NCI-H1930 (cell line): ENCODE measurements at regions not wholly inside any gene's neighbourhood (a gene's known extent, or its start where the extent isn't known, plus 50 kb on each side); places are given as distances from the start of the nearest gene placed in this dataset.

Experiments used
- DNase-seq, 2 experiments: peaks; one replicate each; lab custom pipeline; 2025; lab: John Stamatoyannopoulos, UW

DNA sequence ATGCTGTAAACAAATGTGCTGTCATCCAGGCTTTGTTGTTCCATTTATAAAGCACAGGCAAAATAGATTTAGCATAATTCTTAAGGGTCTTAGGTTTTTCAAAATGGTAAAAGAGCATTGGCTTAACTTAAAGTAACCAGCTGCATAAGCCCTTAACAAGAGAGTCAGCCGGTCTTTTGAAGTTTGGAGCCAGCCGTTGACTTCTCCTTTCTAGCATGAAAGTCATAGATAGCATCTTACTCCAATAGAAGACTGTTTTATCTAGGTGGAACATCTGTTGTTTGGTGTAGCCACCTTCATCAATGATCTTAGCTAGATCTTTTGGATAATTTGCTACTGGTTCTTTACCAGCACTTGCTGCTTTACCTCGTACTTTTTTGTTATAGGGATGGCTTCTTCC lies 297.5 kb upstream of the DCBLD2 start:
- no peak for DNase-seq

DNA sequence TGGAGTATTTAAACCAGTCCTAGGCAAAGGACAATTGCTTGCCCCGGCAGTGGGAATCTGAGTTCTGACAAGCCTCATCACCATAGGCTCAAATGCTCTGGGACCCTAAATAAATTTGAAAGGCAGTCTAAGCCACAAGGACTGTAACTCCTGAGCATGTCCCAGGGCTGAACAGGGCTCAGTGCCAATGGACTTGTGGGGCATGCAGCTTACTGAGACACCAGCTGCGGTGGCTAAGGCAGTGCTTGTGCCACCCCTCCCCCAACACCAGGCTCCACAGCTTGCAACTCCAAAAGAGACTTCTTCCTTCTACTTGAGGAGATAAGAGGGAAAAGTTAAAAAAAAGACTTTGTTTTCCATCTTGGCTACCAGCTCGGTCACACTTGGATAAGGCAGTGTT lies 289.7 kb upstream of the DCBLD2 start:
- no peak for DNase-seq

DNA sequence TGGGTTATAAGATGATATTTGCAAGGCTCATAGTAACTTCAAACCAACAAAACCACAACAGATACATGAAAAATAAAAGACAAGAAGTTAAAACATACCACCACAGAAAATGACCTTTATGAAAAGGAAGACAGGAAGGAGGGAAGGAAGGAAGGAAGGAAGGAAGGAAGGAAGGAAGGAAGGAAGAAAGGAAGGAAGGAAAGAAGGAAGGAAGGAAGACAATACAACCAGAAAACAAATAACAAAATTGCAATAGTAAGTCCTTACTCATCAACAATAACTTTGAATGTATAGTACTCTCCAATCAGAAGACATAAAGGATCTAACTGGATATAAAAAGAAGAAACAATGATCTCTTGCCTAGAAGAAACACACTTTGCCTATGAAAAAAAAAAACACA lies 287.4 kb upstream of the DCBLD2 start:
- DNase-seq: no peak

DNA sequence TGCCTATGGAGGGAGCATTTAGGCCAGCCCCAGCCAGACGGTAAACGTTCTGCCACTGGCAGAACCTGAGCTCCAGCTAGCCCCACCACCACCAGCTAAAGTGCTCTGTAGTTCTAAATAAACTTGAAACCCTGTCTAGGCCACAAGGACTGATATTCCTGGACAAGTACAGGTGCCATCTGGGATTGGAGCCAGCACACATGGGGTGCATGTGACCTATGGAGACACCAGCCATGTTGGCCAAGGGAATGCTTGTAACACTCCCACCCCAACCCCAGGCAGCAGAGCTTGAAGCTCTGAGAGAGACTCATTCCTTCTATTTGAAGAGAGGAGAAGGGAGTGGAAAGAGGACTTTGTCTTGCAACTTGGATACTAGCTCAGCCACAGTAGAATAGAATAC lies 284.5 kb upstream of the DCBLD2 start:
- no peak for DNase-seq

DNA sequence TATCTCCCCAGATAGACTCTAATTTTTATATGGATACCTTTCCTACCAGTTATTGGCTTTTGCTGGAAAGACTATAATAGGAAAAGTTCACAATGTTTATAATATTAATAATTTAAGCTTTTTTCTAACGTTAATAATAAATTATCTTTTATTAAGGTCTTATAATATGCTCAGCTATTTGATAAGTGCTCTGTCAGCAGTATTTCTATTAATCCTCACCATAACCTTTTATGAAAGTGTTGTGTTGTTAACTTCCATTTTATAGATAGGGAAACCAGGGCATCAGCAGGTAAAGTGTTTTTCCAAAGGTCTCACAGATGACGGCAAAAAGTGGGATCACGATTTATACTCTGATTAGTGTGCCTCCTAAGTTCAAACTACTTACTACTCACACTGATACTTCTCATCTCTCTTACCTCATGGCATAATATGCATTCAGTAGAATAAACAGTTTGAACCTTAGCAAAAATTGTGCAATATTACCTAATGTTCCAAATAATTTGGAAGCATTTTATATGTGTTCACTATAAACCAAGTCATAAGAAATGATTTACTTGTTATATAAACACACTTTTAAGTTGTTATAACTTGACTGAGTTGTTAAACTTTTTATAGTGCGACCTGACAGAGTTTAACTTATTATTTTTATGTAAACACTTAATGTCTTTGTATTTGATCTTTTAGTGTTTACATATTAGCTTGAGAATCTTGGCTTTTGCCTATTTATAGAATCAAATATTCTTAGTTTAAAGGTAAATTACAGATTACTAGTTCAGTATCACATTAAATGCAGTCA lies 274.9 kb upstream of the DCBLD2 start:
- DNase-seq: no peak

DNA sequence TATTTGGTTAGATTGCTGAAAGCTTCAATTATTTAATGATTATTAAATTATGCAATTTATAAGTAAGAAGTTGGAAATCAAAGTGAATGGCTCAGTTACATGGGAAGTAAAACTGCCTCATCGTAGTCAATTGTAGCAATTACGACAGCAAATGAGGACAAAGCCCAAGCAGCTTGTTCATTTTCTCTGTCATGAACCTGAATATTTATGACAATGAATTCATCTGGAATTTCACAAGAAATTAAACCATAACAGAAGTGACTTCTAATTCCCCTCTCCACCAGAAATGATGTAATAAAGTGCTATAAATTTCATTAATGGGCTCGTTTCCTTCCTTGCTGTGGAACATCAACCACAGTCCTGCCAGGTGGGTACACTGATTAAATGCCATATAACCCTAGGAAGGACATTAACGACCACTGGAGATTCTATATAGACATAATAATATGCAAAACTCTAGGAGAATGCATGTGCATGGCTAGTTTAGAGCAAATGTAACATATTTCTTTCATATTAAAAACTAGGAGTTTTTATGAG lies 273.8 kb upstream of the DCBLD2 start:
- DNase-seq: no peak

DNA sequence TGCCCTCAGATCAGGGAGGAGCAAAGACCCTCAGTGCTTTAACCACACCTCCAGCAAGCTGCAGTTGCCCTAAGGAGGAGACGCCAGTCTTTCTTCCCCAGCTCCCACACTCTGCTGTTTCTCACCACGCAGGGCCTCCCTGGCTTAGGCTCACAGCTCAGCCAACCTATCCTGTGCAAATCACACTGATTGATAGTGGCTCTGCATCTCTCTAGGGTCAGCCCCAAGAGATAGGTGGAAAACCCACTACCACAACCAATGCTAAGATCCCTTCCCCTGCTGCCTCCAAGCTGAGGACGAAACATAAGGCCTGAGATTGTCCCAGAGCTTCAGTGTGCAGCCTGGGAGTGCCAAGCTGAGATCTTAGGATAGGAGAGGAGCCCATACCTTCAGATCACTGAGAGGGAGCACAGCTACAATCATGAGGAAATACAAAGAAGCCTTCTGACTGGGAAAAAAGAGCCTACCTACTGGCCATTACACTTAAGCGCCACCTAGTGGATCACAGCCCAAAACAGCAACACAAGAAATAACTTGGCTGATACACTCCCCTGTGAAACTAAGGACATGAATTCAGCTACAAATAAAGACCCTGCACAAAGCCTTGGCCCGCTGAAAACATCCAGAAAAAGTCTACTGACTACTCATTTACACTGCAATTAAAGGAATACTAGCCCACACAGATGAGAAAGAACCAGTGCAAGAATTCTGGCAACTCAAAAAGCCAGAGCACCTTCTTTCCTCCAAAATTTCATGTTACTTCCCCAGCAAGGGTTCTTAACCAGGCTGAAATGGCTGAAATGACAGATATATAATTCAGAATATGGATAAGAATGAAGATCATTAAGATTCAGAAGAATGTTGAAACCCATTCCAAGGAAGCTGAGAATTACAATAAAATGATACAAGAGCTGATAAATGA lies 271.5 kb upstream of the DCBLD2 start:
- DNase-seq: peak in 1 of 2 experiments; percentile 18

DNA sequence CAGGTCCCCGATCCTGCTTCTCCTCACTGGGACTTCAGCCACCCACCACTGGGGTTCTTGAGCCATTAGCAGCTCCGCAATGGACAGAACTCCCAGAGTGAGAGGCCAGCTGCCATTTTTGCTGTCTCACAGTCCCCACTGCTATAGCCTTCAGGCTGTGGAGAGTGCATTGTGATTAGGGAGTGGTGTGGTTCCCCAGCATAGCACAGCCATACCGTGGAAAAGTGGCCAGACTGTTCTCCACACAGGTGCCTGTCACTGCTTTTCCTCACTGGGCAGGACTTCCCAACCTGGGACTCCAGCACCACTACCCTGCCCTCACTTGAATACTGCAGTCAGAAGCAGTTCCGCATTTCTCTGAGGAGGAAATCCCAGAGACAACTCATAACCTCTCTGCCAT lies 270.3 kb upstream of the DCBLD2 start:
- DNase-seq: no peak

DNA sequence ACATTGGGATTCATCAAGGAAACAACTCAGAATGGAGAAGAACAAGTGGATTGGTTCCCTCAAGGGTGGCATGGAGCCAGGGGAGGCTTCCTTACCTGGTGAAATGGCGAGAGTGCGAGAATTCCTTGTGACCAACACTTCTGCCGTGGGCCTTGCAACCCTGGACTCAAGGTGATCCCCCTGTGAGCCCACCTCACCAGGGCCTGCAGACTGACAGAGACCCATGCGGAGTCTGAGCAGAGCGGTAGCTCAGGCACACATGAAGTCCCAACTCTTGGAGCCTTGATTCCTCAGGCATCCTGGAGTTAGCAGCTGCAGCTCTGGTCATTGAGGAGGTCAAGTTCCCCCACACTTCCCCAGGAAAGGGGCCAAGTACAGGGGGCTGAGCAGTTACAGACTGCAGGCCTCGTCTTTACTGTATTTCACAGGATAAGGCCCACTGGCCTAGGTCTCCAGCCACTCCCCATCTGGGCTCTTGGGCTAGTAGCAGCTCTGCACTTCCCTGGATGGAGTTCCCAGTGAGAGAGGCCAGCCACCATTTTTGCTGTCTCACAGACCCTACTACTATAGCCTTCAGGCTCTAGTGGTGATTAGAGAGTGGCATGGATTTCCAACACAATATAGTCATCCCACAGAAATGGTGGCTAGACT lies 269.5 kb upstream of the DCBLD2 start:
- DNase-seq: no peak

DNA sequence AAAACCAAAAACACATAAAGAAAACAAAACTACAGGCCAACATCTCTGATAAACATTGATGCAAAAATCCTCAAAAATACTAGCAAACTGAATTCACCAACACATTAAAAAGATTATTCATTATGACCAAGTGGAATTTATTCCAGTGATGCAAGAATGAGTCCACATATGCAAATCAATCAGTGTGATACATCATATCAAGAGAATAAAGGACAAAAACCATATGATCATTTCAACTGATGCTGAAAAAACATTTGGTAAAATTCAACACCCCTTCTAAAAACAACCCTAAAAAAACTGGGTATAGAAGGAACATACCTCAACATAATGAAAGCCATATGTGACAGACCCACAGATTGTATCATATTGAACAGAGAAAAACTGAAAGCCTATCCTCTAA lies 265.6 kb upstream of the DCBLD2 start:
- DNase-seq: no peak

DNA sequence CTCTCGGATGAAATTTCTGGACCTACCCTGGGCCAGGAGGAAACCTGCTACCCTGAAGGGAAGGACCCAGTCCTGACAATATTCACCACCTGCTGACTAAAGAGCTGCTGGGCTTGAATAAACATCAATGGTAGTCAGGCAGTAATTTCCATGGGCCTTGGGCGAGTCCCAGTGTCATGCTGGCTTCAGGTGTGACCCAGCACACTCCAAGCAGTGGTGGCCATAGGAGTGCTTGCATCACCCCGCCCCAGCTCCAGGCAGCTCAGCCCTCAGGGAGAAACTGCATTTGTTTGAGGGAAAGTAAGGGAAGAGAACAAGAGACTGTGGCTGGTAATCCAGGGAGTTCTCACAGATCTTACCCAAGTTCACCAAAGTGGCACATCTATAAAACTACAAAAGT lies 261.8 kb upstream of the DCBLD2 start:
- DNase-seq: no peak

DNA sequence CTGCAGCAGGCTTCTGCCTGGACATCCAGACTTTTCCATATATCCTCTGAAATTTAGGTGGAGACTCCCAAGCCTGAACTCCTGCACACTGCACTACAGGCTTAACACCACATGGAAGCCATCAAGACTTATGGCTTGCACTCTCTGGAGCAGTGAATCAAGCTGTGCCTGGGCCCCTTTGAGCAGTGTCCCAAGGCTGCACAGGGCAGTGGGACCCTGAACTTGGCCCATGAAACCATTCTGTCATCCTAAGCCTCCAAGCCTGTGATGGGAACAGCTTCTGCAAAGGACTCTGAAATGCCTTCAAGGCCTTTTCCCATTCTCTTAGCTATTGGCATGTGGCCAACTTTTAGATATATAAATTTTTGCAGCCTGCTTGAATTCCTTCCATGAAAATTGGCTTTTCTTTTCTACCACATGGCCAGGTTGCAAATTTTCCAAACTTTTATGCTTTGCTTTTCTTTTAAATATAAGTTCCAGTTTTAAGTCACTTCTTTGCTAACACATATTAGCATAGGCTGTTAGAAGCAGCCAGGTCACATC lies 257.8 kb upstream of the DCBLD2 start:
- no peak for DNase-seq

DNA sequence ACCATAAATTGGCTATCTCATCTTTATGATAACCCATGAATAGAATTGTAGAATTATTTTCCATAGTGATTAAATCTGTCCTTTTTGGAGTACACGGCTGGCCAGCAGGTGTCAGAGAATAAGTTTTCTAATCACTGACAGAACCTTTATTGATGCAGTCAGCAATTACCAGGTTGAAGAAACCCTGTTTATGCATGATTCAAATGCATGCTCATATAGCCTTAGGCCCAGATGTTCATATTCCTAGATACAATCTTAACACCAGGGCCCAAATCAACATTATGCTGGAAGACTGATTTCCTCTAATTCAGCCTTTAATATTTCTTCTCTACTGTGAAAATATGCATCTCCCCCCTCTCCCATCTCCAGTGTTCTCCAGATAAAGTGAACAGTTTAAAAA lies 243.5 kb upstream of the DCBLD2 start:
- no peak for DNase-seq

DNA sequence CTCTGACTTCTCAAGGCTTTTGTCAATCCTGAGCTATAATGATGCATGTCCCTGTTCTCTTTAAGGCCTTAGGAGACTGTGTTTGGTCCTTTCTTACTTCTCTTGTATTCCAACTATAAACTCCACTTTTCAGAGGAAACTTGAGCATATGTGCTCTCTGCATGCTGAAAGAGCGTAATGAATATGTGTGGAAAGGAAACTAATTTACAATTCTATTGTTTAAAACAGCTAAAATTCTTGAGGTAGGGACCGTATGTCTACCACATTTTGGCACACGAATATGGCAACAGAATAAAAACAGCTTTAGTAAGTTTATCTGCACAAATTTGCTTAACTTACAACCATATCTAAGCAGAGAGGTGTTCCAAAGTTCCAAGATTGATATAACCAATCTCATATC lies 242.0 kb upstream of the DCBLD2 start:
- no peak for DNase-seq

DNA sequence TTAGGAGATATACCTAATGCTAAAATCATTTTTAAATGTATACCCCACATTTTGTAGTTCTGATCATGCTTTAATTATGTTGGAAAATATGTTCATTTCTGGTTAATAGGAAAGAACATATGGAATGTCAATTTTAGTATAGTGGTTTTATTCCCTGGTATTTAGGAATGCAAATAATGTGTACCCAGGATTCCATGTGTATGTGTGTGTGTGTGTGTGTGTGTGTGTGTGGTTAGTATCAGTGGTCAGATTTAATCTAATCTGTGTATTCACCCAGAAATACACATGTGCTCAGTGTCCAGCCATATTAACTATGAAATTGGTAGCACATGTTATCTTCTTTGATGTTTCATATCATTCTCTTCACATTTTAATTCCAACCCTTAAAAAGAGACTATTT lies 233.5 kb upstream of the DCBLD2 start:
- DNase-seq: no peak

DNA sequence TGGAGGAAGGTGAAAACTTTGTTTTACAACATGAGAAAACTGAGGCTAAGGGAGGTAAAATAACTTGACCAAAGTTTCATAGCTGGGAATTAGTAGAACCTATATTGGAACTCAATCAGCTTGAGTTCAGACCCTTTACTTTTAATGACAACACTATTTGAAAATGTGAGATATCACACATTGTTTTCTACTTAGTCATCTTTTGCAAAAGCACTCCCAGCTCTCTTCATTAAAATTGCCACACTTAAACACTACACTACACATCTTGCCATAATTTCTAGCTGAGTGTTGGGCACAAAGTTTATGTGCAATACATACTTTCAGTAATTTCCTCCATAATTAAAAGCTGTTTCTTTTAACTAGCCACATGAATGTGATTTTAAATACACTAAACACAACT lies 230.4 kb upstream of the DCBLD2 start:
- no peak for DNase-seq

DNA sequence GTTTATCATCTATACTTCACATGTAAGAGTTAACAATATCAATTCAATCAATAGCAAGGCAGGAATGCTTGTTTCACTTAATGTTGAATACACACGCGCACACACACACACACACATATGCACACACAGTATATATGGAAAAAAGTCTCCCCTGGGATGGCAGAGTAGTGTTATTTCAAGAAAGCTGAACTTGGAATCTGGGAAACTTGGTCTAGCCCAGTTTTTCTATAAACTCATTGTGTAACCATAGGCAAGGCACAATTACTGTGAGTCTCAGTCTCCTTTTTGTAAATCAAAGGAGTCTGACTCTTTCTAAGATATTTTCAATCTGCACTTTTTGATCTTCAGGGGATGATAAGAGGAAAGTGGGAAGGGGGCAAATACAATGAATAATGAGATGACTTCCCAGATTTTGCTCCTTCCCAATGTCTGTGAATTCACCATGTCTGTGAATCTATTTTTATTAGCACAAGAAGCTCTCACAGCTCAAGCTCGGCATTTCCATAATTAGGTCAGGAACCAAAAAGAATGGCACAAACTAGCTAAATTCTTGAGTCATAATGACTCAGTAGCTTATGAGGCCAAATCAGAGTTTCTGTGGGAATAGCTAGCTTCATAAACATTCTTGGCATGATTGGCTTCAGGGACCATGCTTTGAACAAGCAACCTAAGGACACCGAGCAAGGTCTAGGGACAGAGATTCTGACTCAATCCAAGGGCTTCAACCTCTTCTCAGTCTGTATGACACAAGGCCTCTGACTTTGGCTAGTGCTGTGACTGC lies 227.4 kb upstream of the DCBLD2 start:
- DNase-seq: no peak

DNA sequence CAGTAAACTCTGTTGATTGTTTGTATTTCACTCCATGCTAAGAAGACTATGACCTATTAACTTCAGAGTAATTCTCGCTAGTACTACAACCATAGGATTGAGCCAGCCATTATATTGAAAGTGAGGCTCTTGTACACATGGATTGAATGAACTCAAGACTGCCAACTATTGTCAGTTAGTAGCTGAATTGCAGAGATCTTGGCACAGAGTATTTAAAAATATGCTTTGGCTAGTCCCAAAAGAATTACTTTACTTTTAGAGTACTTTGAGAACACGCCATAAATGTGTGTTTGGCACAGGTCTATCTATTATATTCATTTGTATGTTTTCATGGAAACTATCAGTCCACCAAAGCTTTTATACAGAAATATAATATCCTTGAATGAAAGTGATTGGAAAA lies 226.7 kb upstream of the DCBLD2 start:
- no peak for DNase-seq

DNA sequence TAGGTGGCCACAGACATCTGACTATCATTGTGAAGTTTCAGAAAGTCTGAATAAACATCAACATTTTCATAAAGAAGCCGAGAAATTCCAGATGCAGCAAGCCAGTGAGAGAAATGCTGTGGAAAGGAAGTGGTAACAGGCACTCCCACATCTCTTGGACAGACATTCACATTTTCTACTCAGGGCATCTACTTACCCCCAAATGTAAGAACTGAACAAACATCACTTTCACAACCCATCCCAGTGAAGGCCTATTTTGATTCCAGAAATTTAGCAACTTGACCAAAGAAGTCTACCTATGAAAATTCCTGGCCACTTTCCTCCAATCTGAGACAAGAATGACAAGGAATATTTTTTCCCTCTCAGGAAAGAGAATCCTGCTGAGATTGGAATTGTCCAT lies 224.8 kb upstream of the DCBLD2 start:
- DNase-seq: no peak

DNA sequence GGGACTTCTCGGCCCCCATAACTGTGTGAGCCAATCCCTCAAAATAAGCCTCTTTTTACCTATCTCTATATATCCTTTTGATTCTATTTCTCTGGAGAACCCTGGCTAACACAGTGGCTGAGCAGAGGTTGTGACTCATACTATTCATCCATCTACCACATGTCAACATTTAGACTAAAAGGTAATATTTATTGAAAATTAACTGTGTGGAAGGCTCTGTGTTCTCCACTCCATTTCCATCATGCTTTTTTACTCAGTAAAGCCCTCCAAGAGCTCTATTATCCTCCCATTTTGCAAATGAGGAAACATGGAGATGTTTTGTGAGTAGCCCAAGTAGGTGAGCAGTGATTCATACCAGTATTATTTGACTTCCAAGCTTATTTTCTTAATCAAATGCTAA lies 217.9 kb upstream of the DCBLD2 start:
- no peak for DNase-seq

DNA sequence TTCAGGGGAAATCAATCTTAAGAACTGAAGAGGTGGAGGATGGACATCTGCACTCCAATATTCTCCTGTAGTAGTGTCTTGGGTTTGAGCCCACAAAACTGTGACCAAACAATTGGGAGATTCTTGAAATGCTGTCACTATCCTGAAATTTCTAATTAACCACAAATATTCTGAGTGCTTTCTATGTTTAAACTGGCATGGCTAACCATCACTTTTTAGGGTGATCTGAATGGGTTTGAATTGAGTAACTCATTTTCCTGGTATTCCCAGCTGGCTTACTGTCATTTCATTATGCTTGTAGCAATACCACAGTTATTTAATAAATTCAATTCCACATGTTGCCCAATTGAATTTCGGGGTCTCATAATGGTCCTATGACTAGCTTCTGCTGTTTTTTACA lies 216.9 kb upstream of the DCBLD2 start:
- DNase-seq: no peak
